Kidney epithelial cell (primary cell): ENCODE measurements at regions not wholly inside any gene's neighbourhood (a gene's known extent, or its start where the extent isn't known, plus 50 kb on each side); places are given as distances from the start of the nearest gene placed in this dataset.

ENCODE experiments used
- DNase-seq: peaks from one replicate; pipeline ENCODE4 v3.0.0-alpha.2; 2010; ENCODE audit warnings: low read depth
- H3K27me3 ChIP-seq: 2 replicates; pipeline ENCODE4 v1.6.0; 2011; ENCODE audit warnings: low read length; ENCODE audit not compliant: control insufficient read depth, insufficient read depth
- H3K36me3 ChIP-seq: 2 replicates; pipeline ENCODE4 v1.5.1; 2011; ENCODE audit warnings: low read length; ENCODE audit not compliant: control insufficient read depth, insufficient read depth
- H3K4me3 ChIP-seq: 2 replicates; pipeline ENCODE4 v1.5.1; 2011; ENCODE audit warnings: low read depth, mild to moderate bottlenecking, control low read depth, low read length
- TF ChIP-seq, protein P1 (sequence below): IDR thresholded peaks from 2 replicates; pipeline ENCODE4 v1.5.1; 2011; ENCODE audit warnings: mild to moderate bottlenecking, moderate library complexity, low read length, control low read depth, inconsistent platforms; ENCODE audit not compliant: insufficient read depth, poor library complexity, severe bottlenecking

GRCh38 chr6:138719011-138719635 lies 54.4 kb upstream of the CCDC28A start:
- H3K4me3 ChIP-seq: no peak overlapping the region
- TF ChIP-seq, protein P1, sequence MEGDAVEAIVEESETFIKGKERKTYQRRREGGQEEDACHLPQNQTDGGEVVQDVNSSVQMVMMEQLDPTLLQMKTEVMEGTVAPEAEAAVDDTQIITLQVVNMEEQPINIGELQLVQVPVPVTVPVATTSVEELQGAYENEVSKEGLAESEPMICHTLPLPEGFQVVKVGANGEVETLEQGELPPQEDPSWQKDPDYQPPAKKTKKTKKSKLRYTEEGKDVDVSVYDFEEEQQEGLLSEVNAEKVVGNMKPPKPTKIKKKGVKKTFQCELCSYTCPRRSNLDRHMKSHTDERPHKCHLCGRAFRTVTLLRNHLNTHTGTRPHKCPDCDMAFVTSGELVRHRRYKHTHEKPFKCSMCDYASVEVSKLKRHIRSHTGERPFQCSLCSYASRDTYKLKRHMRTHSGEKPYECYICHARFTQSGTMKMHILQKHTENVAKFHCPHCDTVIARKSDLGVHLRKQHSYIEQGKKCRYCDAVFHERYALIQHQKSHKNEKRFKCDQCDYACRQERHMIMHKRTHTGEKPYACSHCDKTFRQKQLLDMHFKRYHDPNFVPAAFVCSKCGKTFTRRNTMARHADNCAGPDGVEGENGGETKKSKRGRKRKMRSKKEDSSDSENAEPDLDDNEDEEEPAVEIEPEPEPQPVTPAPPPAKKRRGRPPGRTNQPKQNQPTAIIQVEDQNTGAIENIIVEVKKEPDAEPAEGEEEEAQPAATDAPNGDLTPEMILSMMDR: no peak
- no peaks in the 10 kb centered on the region for H3K36me3 ChIP-seq
- no peaks in the 10 kb centered on the region for H3K27me3 ChIP-seq
- no peak for DNase-seq

DNA sequence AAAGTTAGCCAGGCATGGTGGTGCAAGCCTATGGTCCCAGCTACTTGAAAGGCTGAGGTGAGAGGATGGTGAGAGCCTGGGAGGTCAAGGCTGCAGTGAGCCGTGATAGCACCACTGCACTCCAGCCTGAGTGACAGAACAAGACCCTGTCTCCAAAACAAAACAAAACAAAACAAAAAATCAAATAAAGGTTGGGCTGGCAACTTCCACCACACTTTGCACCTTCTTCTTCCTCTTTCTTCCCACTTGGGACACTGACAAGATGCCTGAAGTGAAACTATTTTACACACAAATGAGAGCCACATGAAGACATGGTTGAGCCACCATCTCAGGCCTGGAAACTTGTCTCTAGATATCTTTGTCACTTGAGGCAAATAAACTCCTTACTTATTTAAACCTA lies 53.8 kb upstream of the CCDC28A start:
- H3K36me3 ChIP-seq: no peaks in the 10 kb centered on the region
- H3K27me3 ChIP-seq: no peaks in the 10 kb centered on the region
- TF ChIP-seq, protein P1: no peak
- DNase-seq: no peak
- H3K4me3 ChIP-seq: no peak overlapping the region

- H3K27me3 ChIP-seq: no peaks in the 10 kb centered on the region
- no peaks in the 10 kb centered on the region for H3K36me3 ChIP-seq
- TF ChIP-seq, protein P1: no peak
- H3K4me3 ChIP-seq: no peak overlapping the region
- no peak for DNase-seq
These were observed 50.9 kb upstream of the CCDC28A start for GRCh38 chr6:138722425-138723371.
